H9 (cell line): ENCODE measurements at regions not wholly inside any gene's neighbourhood (a gene's known extent, or its start where the extent isn't known, plus 50 kb on each side); places are given as distances from the start of the nearest gene placed in this dataset.
"Not testable (repeated sequence)": the region's sequence is repeated elsewhere in the genome, so short reads cannot be mapped to it uniquely, and the experiment has no call there.

Source experiments
- DNase-seq: peaks from one replicate; pipeline ENCODE4 v3.0.0-alpha.2; 2017
- H2AFZ ChIP-seq: one replicate; pipeline ENCODE4 v1.6.1; 2013; ENCODE audit warnings: mild to moderate bottlenecking, low read length, control low read depth, moderate library complexity
- H2AK5ac ChIP-seq: 2 replicates; pipeline ENCODE4 v1.6.1; 2013; ENCODE audit warnings: low read length, control low read depth, mixed read lengths; ENCODE audit not compliant: insufficient read length
- H2BK120ac ChIP-seq: one replicate; pipeline ENCODE4 v1.6.1; 2013; ENCODE audit warnings: low read depth, mild to moderate bottlenecking, low read length, control low read depth, inconsistent platforms; ENCODE audit not compliant: poor library complexity, severe bottlenecking
- H2BK12ac ChIP-seq: 2 replicates; pipeline ENCODE4 v1.6.1; 2013; ENCODE audit warnings: low read length, control low read depth, mixed read lengths, low read depth; ENCODE audit not compliant: insufficient read length
- H2BK15ac ChIP-seq: 2 replicates; pipeline ENCODE4 v1.6.1; 2013; ENCODE audit warnings: low read depth, low read length, control low read depth
- H2BK20ac ChIP-seq: one replicate; pipeline ENCODE4 v1.6.1; 2013; ENCODE audit warnings: low read depth, mild to moderate bottlenecking, low read length, control low read depth, inconsistent platforms; ENCODE audit not compliant: poor library complexity, severe bottlenecking
- H2BK5ac ChIP-seq: 2 replicates; pipeline ENCODE4 v1.6.1; 2013; ENCODE audit warnings: low read length, control low read depth, mixed read lengths; ENCODE audit not compliant: insufficient read length
- H3K14ac ChIP-seq: 2 replicates; pipeline ENCODE4 v1.6.1; 2013; ENCODE audit warnings: low read length, control low read depth; ENCODE audit not compliant: insufficient read depth
- H3K18ac ChIP-seq: 2 replicates; pipeline ENCODE4 v1.6.1; 2013; ENCODE audit warnings: low read depth, mild to moderate bottlenecking, mixed read lengths, low read length, control low read depth; ENCODE audit not compliant: insufficient read length
- H3K23ac ChIP-seq: 2 replicates; pipeline ENCODE4 v1.6.1; 2013; ENCODE audit warnings: low read length, control low read depth, mixed read lengths, low read depth; ENCODE audit not compliant: insufficient read length
- H3K23me2 ChIP-seq: 2 replicates; pipeline ENCODE4 v1.6.1; 2013; ENCODE audit warnings: low read depth, mild to moderate bottlenecking, mixed read lengths, low read length, control low read depth; ENCODE audit not compliant: insufficient read length, poor library complexity, severe bottlenecking
- H3K27ac ChIP-seq: 2 replicates; pipeline ENCODE4 v1.5.1; 2013; ENCODE audit warnings: low read length, control low read depth, mixed read lengths, low read depth; ENCODE audit not compliant: insufficient read length
- H3K27me3 ChIP-seq: 2 replicates; pipeline ENCODE4 v1.6.1; 2013; ENCODE audit warnings: low read length, control low read depth, inconsistent platforms; ENCODE audit not compliant: insufficient read depth
- H3K4ac ChIP-seq: 2 replicates; pipeline ENCODE4 v1.6.1; 2013; ENCODE audit warnings: low read depth, mild to moderate bottlenecking, control low read depth, inconsistent platforms, low read length, moderate library complexity
- H3K4me1 ChIP-seq: 2 replicates; pipeline ENCODE4 v1.6.1; 2013; ENCODE audit warnings: low read length, control low read depth, inconsistent platforms; ENCODE audit not compliant: insufficient read depth
- H3K4me2 ChIP-seq: 2 replicates; pipeline ENCODE4 v1.6.1; 2013; ENCODE audit warnings: low read length, control low read depth, mixed read lengths; ENCODE audit not compliant: insufficient read length, insufficient read depth
- H3K56ac ChIP-seq: 2 replicates; pipeline ENCODE4 v1.6.1; 2013; ENCODE audit warnings: low read depth, mild to moderate bottlenecking, mixed read lengths, low read length, control low read depth; ENCODE audit not compliant: insufficient read length
- H3K79me1 ChIP-seq: 2 replicates; pipeline ENCODE4 v1.6.1; 2013; ENCODE audit warnings: low read depth, mild to moderate bottlenecking, moderate library complexity, low read length, control low read depth, inconsistent platforms; ENCODE audit not compliant: insufficient read depth, poor library complexity, severe bottlenecking
- H3K79me2 ChIP-seq: 2 replicates; pipeline ENCODE4 v1.6.1; 2013; ENCODE audit warnings: low read length, control low read depth, inconsistent platforms; ENCODE audit not compliant: insufficient read depth
- H3K9ac ChIP-seq: 2 replicates; pipeline ENCODE4 v1.6.1; 2013; ENCODE audit warnings: low read length, control low read depth, mixed read lengths; ENCODE audit not compliant: insufficient read length; ENCODE audit errors: extremely low read depth
- H3K9me3 ChIP-seq: one replicate; pipeline ENCODE4 v1.6.1; 2013; ENCODE audit warnings: low read depth, low read length, inconsistent platforms; ENCODE audit not compliant: control insufficient read depth
- H3T11ph ChIP-seq: one replicate; pipeline ENCODE4 v1.6.1; 2013; ENCODE audit warnings: mild to moderate bottlenecking, low read length, control low read depth, inconsistent platforms
- H4K20me1 ChIP-seq: one replicate; pipeline ENCODE4 v1.6.1; 2013; ENCODE audit not compliant: control insufficient read depth, insufficient read length, insufficient read depth
- H4K5ac ChIP-seq: 2 replicates; pipeline ENCODE4 v1.6.1; 2013; ENCODE audit warnings: low read depth, mild to moderate bottlenecking, mixed read lengths, low read length, control low read depth; ENCODE audit not compliant: insufficient read length
- H4K8ac ChIP-seq: replicated peaks from 2 replicates; pipeline ENCODE4 v1.6.1; 2013; ENCODE audit warnings: low read length, control low read depth, mixed read lengths, low read depth; ENCODE audit not compliant: insufficient read length
- H4K91ac ChIP-seq: 2 replicates; pipeline ENCODE4 v1.6.1; 2013; ENCODE audit warnings: low read depth, mild to moderate bottlenecking, moderate library complexity, mixed read lengths, low read length, control low read depth; ENCODE audit not compliant: insufficient read length
- H3K27ac Mint-ChIP-seq, 3 experiments: 2 replicates in 2 of 3; 3 replicates in 1 of 3; pipeline ENCODE4 v1.8.0; 2020 to 2021; ENCODE audit warnings: mixed read lengths in 3 of 3, mild to moderate bottlenecking in 1 of 3, moderate library complexity in 1 of 3
- H3K27me3 Mint-ChIP-seq: 2 replicates; pipeline ENCODE4 v1.8.0; 2021; ENCODE audit warnings: low read depth, mild to moderate bottlenecking, moderate library complexity, mixed read lengths
- H3K36me3 Mint-ChIP-seq, 3 experiments: 2 replicates in 2 of 3; 3 replicates in 1 of 3; pipeline ENCODE4 v1.8.0; 2020 to 2021; ENCODE audit warnings: low read depth in 3 of 3, mixed read lengths in 3 of 3; ENCODE audit not compliant: insufficient read depth in 1 of 3
- H3K4me1 Mint-ChIP-seq, 2 experiments: 2 replicates each; pipeline ENCODE4 v1.8.0; 2020; ENCODE audit warnings: mixed read lengths in 2 of 2
- H3K4me3 Mint-ChIP-seq, 2 experiments: 2 replicates in 1 of 2; 3 replicates in 1 of 2; pipeline ENCODE4 v1.8.0; 2020 to 2021; ENCODE audit warnings: mild to moderate bottlenecking in 2 of 2, mixed read lengths in 2 of 2, moderate library complexity in 1 of 2
- H3K9me3 Mint-ChIP-seq, 2 experiments: 2 replicates in 1 of 2; 3 replicates in 1 of 2; pipeline ENCODE4 v1.8.0; 2020; ENCODE audit warnings: mild to moderate bottlenecking in 2 of 2, mixed read lengths in 2 of 2, moderate library complexity in 1 of 2
- WGBS: extraction: QIAGEN DNeasy Blood & Tissue Kit; methylation state at CpG from one replicate; pipeline ENCODE4 v1.1.7; 2013; ENCODE audit warnings: missing lambda C conversion rate, low lambda C conversion rate, mixed read lengths; ENCODE audit not compliant: insufficient read length; ENCODE audit errors: extremely low coverage; 5-methylcytosine and 5-hydroxymethylcytosine counted together
- TF ChIP-seq, protein P1 (sequence below): fragments of 200-600 bp; sonication (generic); conservative IDR thresholded peaks from 3 replicates; pipeline ENCODE4 v1.8.0; 2021; ENCODE audit warnings: antibody characterized with exemption, mild to moderate bottlenecking

DNA sequence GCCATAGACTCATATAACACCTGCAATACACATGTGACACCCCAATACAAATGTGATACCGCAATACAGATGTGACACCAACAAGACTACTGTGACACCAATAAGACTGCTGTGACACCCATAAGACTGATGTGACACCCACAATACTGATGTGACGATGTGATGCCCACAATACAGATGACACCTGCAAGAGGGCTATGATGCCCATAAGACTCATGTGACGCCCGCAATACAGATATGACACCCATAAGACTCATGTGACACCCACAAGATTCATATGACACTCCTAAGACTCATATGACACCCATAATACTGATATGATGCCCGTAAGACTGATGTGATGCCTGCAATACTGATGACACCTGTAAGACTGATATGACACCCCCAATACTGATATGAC is 113.0 kb downstream of the MRPL57 start:
- Histone ChIP-seq H4K20me1 (no peaks in the 10 kb centered on the region), H2BK120ac (no peak overlapping the region), H3K9me3 (no peaks in the 10 kb centered on the region), H3T11ph (no peak overlapping the region), H3K56ac (no peak overlapping the region), H3K23me2 (no peaks in the 10 kb centered on the region), H3K4ac (no peak overlapping the region), H2AK5ac (no peak overlapping the region), H3K4me2 (no peak overlapping the region), H4K91ac (no peak overlapping the region), H3K4me1 (no peaks in the 10 kb centered on the region), H3K79me1 (no peaks in the 10 kb centered on the region), H3K27ac (no peak overlapping the region), H2BK20ac (no peak overlapping the region), H2AFZ (no peak overlapping the region), H3K79me2 (no peaks in the 10 kb centered on the region), H3K14ac (no peak overlapping the region), H3K27me3 (no peaks in the 10 kb centered on the region), H2BK5ac (no peak overlapping the region), H2BK12ac (no peak overlapping the region), H4K8ac (no peak overlapping the region), H3K23ac (no peak overlapping the region), H2BK15ac (no peak overlapping the region), H3K18ac (no peak overlapping the region), H4K5ac (no peak overlapping the region), H3K9ac (no peak overlapping the region)
- no CpG with 5 or more reads among the region's 5 CpGs for WGBS
- TF ChIP-seq, protein P1, sequence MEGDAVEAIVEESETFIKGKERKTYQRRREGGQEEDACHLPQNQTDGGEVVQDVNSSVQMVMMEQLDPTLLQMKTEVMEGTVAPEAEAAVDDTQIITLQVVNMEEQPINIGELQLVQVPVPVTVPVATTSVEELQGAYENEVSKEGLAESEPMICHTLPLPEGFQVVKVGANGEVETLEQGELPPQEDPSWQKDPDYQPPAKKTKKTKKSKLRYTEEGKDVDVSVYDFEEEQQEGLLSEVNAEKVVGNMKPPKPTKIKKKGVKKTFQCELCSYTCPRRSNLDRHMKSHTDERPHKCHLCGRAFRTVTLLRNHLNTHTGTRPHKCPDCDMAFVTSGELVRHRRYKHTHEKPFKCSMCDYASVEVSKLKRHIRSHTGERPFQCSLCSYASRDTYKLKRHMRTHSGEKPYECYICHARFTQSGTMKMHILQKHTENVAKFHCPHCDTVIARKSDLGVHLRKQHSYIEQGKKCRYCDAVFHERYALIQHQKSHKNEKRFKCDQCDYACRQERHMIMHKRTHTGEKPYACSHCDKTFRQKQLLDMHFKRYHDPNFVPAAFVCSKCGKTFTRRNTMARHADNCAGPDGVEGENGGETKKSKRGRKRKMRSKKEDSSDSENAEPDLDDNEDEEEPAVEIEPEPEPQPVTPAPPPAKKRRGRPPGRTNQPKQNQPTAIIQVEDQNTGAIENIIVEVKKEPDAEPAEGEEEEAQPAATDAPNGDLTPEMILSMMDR: no peak
- Mint-ChIP-seq H3K4me1 (peaks cover 2 to 7% of the 10 kb centered on the region in 2 experiments; a peak in 1 of 4 replicates), H3K27ac (no peak overlapping the region), H3K4me3 (no peak overlapping the region), H3K9me3 (no peaks in the 10 kb centered on the region), H3K27me3 (0 out of 2 replicates have a peak, but pooled peaks cover 2% of the 10 kb centered on the region), H3K36me3 (no peaks in the 10 kb centered on the region)
- no peak for DNase-seq

DNA sequence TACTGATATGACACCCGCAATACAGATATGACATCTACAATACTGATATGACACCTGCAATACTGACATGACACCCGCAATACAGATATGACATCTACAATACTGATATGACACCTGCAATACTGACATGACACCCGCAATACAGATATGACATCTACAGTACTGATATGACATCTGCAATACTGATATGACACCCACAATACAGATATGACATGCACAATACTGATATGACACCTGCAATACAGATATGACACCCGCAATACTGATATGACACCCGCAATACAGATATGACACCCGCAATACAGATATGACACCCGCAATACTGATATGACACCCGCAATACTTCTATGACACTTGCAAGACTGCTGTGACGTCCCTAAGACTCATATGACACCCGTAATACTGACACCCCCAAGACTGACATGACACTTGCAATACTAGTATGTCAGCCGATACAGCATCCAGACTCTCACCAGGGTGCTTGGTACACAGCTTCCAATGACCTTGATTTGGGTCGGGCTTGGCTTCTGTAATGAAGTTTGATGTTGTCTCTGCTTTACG is 114.1 kb downstream of the MRPL57 start:
- not testable (repeated sequence) for H3K4ac ChIP-seq, H3K27me3 Mint-ChIP-seq, H3K79me1 ChIP-seq, H3K4me1 ChIP-seq, DNase-seq, H3K23me2 ChIP-seq, H3K27ac Mint-ChIP-seq, H3K4me2 ChIP-seq, H3K27me3 ChIP-seq, H3K9me3 ChIP-seq, H3K56ac ChIP-seq, H3K4me3 Mint-ChIP-seq, H2BK120ac ChIP-seq, H2AK5ac ChIP-seq, H3K36me3 Mint-ChIP-seq, H2BK5ac ChIP-seq, H4K91ac ChIP-seq, H3K79me2 ChIP-seq, H3K18ac ChIP-seq, H4K20me1 ChIP-seq, H2BK20ac ChIP-seq, H3K9me3 Mint-ChIP-seq, H3K27ac ChIP-seq, H3K14ac ChIP-seq, H2BK15ac ChIP-seq, H4K5ac ChIP-seq, H4K8ac ChIP-seq, H2BK12ac ChIP-seq, H3K9ac ChIP-seq, H3T11ph ChIP-seq, H2AFZ ChIP-seq, H3K23ac ChIP-seq
- H3K4me1 Mint-ChIP-seq: peaks cover 6 to 12% of the 10 kb centered on the region in 2 experiments; a peak in 3 of 4 replicates
- no CpG with 5 or more reads among the region's 13 CpGs for WGBS
